ENCODE measurements at regions not wholly inside any gene's neighbourhood (a gene's known extent, or its start where the extent isn't known, plus 50 kb on each side); places are given as distances from the start of the nearest gene placed in this dataset.

DNA sequence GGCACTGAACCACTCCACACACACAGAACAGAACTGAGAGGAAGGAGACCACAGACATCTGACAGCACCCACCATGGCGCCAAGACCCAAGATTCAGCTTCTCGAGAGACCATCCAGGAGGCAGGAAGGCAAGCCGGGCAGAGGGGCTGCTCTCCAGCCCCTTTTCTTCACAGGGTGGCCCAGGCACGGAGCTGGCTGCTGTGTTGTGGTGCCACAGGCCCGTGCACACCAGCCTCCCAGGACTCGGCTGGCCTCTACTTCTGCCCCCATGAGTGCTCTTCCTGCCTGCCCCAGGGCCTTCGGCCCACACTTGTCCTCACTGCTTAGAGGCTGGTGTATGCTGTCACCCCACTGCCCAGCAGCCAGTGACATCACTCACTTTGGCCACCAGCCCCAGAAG is 547.6 kb upstream of the RAB6C start:
- H3K4me3 ChIP-seq (replicated peaks in 1 of 3; ENCODE audit: insufficient read depth in 1 of 3, low read depth in 1 of 3, low read length in 3 of 3) = no peak overlapping the region
- H3K27me3 ChIP-seq (ENCODE audit: control insufficient read depth in 2 of 2, insufficient read depth in 2 of 2, low read length in 2 of 2) = no peaks in the 10 kb centered on the region
- FAIRE-seq (no peak), DNase-seq (ENCODE audit: low read depth, low spot score) (no peak)
- H2AFZ ChIP-seq (ENCODE audit: low read depth, low read length) = no peak overlapping the region
- TF ChIP-seq FOS (IDR thresholded peaks at IDR 0.05; ENCODE audit: borderline replicate concordance, insufficient read depth, low read length) = no peak
- TF ChIP-seq, protein P1, sequence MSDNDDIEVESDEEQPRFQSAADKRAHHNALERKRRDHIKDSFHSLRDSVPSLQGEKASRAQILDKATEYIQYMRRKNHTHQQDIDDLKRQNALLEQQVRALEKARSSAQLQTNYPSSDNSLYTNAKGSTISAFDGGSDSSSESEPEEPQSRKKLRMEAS (IDR thresholded peaks at IDR 0.05; ENCODE audit: insufficient read depth, insufficient read length) = no peak
- no peak for TF ChIP-seq POLR2A (IDR thresholded peaks at IDR 0.05; ENCODE audit: low read depth, low read length)
- no peak for TF ChIP-seq JUN (IDR thresholded peaks at IDR 0.05; ENCODE audit: borderline replicate concordance, insufficient read depth, insufficient read length, low read depth)
- TF ChIP-seq, protein P2, sequence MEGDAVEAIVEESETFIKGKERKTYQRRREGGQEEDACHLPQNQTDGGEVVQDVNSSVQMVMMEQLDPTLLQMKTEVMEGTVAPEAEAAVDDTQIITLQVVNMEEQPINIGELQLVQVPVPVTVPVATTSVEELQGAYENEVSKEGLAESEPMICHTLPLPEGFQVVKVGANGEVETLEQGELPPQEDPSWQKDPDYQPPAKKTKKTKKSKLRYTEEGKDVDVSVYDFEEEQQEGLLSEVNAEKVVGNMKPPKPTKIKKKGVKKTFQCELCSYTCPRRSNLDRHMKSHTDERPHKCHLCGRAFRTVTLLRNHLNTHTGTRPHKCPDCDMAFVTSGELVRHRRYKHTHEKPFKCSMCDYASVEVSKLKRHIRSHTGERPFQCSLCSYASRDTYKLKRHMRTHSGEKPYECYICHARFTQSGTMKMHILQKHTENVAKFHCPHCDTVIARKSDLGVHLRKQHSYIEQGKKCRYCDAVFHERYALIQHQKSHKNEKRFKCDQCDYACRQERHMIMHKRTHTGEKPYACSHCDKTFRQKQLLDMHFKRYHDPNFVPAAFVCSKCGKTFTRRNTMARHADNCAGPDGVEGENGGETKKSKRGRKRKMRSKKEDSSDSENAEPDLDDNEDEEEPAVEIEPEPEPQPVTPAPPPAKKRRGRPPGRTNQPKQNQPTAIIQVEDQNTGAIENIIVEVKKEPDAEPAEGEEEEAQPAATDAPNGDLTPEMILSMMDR (IDR thresholded peaks at IDR 0.05; ENCODE audit: extremely low read depth in 1 of 2, insufficient read depth in 1 of 2, low read depth in 1 of 2, low read length in 2 of 2) = no peak
- TF ChIP-seq MYC (IDR thresholded peaks at IDR 0.05; ENCODE audit: low read depth, low read length) = no peak
- no peak for TF ChIP-seq POLR2AphosphoS5 (IDR thresholded peaks at IDR 0.05; ENCODE audit: insufficient read depth, low read depth, low read length)
- TF ChIP-seq GATA2 (IDR thresholded peaks at IDR 0.05; ENCODE audit: insufficient read depth, insufficient read length, low read depth, low read length) = no peak
- no peak for TF ChIP-seq EZH2 (IDR thresholded peaks at IDR 0.05; ENCODE audit: borderline replicate concordance, low read depth, low read length, severe bottlenecking)
- H4K20me1 ChIP-seq (replicated peaks; ENCODE audit: control insufficient read depth, extremely low read depth, insufficient read depth, low read length) = no peaks in the 10 kb centered on the region
- intact Hi-C loops (cut with micrococcal nuclease) (no loop called here), dilution Hi-C loops (cut with MboI; ENCODE audit: extremely low pct_ligation_motif_present, low sequenced_read_pairs) (no loop called here)
- H3K9ac ChIP-seq (replicated peaks; ENCODE audit: extremely low read depth, insufficient read depth, low read length) = no peak overlapping the region
- POLR2A ChIA-PET = no interaction called here
- H3K4me2 ChIP-seq (ENCODE audit: insufficient read depth, low read length) = no peak overlapping the region
- no peaks in the 10 kb centered on the region for H3K79me2 ChIP-seq (ENCODE audit: control insufficient read depth, insufficient read depth, low read length)
- CTCF ChIA-PET = no interaction called here
- H3K9me3 ChIP-seq (replicated peaks; ENCODE audit: control insufficient read depth, insufficient read depth, low read length) = peaks cover 2% of the 10 kb centered on the region
- H3K36me3 ChIP-seq (ENCODE audit: control insufficient read depth in 2 of 2, extremely low read depth in 1 of 2, insufficient read depth in 2 of 2, low read length in 2 of 2) = no peaks in the 10 kb centered on the region
- no peaks in the 10 kb centered on the region for H3K9me1 ChIP-seq (replicated peaks; ENCODE audit: control insufficient read depth, extremely low read depth, insufficient read depth, low read length)
- BruUV-seq (replicated peaks) = no TSS peak
- H3K4me1 ChIP-seq (ENCODE audit: control insufficient read depth, extremely low read depth, insufficient read depth, low read length) = no peaks in the 10 kb centered on the region
- no peak overlapping the region for H3K27ac ChIP-seq (ENCODE audit: insufficient read depth, low read depth, low read length)
